Neutrophil (primary cell): ENCODE measurements at regions not wholly inside any gene's neighbourhood (a gene's known extent, or its start where the extent isn't known, plus 50 kb on each side); places are given as distances from the start of the nearest gene placed in this dataset.

ENCODE experiments used
- H3K27ac ChIP-seq: fragments of 200-600 bp; sonication (generic); 2 replicates; pipeline ENCODE4 v1.5.1; 2016; ENCODE audit warnings: mild to moderate bottlenecking, moderate library complexity
- H3K27me3 ChIP-seq: fragments of 200-600 bp; sonication (generic); 2 replicates; pipeline ENCODE4 v1.6.0; 2016; ENCODE audit warnings: mild to moderate bottlenecking
- H3K36me3 ChIP-seq: fragments of 200-600 bp; sonication (generic); 2 replicates; pipeline ENCODE4 v1.5.1; 2017
- H3K4me1 ChIP-seq, 2 experiments: fragments of 200-600 bp in 1 of 2; sonication (generic) in 1 of 2; 1 replicate in 1 of 2; 2 replicates in 1 of 2; pipeline versions ENCODE4 v1.5.1 to v1.6.1; 2013 to 2016; ENCODE audit warnings: low read depth in 1 of 2, low read length in 1 of 2, mild to moderate bottlenecking in 1 of 2, moderate library complexity in 1 of 2; ENCODE audit not compliant: control insufficient read depth in 1 of 2, insufficient read depth in 1 of 2
- H3K4me3 ChIP-seq, 2 experiments: fragments of 200-600 bp in 1 of 2; sonication (generic) in 1 of 2; 1 replicate in 1 of 2; 2 replicates in 1 of 2; pipeline ENCODE4 v1.5.1; 2013 to 2016; ENCODE audit warnings: low read depth in 1 of 2, low read length in 1 of 2, mild to moderate bottlenecking in 1 of 2, moderate library complexity in 1 of 2
- H3K9me3 ChIP-seq: fragments of 200-600 bp; sonication (generic); 2 replicates; pipeline ENCODE4 v1.5.1; 2016
- TF ChIP-seq, protein P1 (sequence below): fragments of 200-600 bp; sonication (generic); IDR thresholded peaks from 2 replicates; pipeline ENCODE4 v1.5.1; 2016; ENCODE audit warnings: antibody characterized with exemption

DNA sequence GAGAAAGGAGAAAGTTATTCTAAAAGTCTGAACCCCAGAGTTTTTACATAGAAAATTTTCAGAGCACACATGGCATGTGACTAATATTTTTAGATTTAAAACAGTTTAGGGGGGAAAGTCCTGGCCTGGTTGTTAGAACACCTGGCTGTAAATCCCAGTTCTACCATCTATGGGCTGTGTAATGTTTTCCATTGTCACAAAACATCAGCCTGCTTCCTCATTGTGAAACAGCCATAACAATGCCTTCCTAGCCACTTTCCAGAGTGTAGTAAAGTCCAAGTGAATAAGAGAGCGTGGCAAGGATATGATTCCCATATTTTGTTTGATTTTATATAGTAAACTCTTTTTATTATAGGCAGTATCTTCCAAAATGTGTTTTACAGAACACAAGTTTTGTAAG is 310.0 kb upstream of the DCN start:
- Histone ChIP-seq H3K36me3 (no peaks in the 10 kb centered on the region), H3K4me3 (no peak overlapping the region), H3K9me3 (no peaks in the 10 kb centered on the region), H3K4me1 (no peaks in the 10 kb centered on the region), H3K27ac (no peak overlapping the region), H3K27me3 (no peaks in the 10 kb centered on the region)
- TF ChIP-seq, protein P1, sequence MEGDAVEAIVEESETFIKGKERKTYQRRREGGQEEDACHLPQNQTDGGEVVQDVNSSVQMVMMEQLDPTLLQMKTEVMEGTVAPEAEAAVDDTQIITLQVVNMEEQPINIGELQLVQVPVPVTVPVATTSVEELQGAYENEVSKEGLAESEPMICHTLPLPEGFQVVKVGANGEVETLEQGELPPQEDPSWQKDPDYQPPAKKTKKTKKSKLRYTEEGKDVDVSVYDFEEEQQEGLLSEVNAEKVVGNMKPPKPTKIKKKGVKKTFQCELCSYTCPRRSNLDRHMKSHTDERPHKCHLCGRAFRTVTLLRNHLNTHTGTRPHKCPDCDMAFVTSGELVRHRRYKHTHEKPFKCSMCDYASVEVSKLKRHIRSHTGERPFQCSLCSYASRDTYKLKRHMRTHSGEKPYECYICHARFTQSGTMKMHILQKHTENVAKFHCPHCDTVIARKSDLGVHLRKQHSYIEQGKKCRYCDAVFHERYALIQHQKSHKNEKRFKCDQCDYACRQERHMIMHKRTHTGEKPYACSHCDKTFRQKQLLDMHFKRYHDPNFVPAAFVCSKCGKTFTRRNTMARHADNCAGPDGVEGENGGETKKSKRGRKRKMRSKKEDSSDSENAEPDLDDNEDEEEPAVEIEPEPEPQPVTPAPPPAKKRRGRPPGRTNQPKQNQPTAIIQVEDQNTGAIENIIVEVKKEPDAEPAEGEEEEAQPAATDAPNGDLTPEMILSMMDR, result no peak

DNA sequence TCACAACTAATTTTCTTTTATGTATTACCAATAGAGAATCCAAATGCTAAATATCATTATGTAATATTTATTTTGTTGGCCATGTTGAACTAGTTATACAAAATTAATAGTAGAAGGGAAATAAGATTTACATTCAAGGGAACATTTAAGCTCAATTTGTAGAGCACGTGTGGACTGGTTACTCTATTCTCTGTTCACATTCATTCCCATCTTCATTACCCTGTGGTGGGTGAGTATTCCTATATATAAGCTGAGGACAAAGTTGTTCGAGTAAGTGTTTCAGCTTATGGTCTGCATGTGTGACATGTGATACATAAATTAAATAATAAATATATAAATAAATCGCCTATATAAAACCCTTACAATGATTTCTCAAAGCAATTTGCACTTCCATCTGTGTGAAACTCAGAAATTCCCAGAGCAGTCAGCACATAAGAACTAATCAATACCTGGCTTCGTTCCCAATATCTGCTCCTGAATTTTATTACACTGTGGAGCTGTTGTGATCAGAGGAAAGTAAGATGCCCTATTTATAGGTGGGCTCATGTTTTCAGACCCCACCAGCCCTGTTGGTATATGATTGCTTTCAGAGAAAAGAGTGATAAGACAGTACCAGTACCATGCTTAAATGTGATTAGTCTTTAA is 308.2 kb upstream of the DCN start:
- H3K4me1 ChIP-seq, result no peaks in the 10 kb centered on the region
- H3K9me3 ChIP-seq, result no peaks in the 10 kb centered on the region
- no peak overlapping the region for H3K27ac ChIP-seq
- H3K4me3 ChIP-seq, result no peak overlapping the region
- H3K27me3 ChIP-seq, result no peaks in the 10 kb centered on the region
- H3K36me3 ChIP-seq, result no peaks in the 10 kb centered on the region
- TF ChIP-seq, protein P1, result no peak

DNA sequence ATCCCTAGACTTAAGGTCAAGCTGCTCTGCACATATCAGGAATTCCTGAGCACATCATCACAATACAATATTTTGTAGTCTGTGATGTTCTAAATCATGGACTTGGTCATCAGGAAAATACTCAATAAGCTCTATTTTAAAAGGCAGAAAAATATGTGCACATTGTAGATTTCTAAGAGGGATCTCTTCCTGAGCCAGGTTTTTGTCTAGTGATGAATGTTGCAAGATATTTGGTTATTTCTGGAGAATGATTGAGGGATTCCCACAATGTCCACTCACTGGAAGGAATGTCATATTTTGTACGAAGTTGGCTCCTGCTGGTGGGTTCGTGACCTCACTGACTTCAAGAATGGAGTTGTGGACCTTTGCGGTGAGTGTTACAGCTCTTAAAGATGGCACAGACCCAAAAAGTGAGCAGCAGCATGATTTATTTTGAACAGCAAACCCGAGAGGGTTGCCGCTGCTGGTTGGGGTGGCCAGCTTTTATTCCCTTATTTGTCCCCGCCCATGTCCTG is 300.9 kb upstream of the DCN start:
- Histone ChIP-seq H3K36me3 (no peaks in the 10 kb centered on the region), H3K9me3 (peaks cover 3% of the 10 kb centered on the region), H3K27ac (no peak overlapping the region), H3K4me3 (no peak overlapping the region), H3K27me3 (no peaks in the 10 kb centered on the region), H3K4me1 (no peaks in the 10 kb centered on the region)
- TF ChIP-seq, protein P1, result no peak

DNA sequence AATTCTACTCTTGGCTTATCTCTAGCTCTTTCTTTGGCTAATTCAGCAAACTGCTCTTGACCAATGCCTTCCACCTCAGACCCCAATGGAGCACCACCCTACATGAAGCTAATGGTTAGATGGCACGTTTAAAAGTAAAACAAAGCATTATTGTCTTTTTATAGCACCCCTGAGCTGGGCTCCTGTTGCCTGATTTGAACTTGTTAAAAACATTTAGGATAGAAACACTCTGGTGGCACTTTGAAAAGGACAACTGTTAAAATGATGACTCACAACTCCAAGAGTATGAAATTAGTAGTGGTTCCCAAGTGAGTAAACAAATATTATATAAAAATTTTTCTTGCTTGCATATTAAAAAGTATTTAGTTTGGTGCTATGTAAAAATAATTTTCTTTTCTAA is 299.6 kb upstream of the DCN start:
- H3K9me3 ChIP-seq, result peaks cover 3% of the 10 kb centered on the region

DNA sequence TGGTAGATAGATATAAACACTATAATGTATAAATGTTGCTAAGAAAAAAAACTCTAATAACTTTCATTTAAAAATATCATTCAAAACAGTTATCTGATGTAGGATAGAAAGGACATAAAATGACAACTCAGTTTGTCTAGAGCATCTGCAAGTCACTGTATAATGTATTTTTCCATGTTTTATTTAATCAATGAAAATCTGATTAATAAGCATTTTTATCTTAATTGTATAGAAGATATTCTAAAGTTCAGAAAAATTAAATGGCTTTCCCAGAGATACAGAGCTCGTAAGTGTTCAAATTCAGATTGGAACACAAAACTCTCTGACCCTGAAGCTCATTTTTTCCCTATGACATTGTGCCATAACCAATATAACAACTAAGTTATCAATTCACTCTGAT is 295.9 kb upstream of the DCN start:
- Histone ChIP-seq H3K9me3 (no peaks in the 10 kb centered on the region), H3K36me3 (no peaks in the 10 kb centered on the region), H3K27me3 (no peaks in the 10 kb centered on the region), H3K4me3 (no peak overlapping the region), H3K4me1 (no peaks in the 10 kb centered on the region), H3K27ac (no peak overlapping the region)
- TF ChIP-seq, protein P1, result no peak

More for the DNA sequence above, 299.6 kb upstream of the DCN start:
- Histone ChIP-seq H3K36me3 (no peaks in the 10 kb centered on the region), H3K4me1 (no peaks in the 10 kb centered on the region), H3K4me3 (no peak overlapping the region), H3K27ac (no peak overlapping the region), H3K27me3 (no peaks in the 10 kb centered on the region)
- TF ChIP-seq, protein P1, result no peak
